ENCODE measurements at regions not wholly inside any gene's neighbourhood (a gene's known extent, or its start where the extent isn't known, plus 50 kb on each side); places are given as distances from the start of the nearest gene placed in this dataset.

DNA sequence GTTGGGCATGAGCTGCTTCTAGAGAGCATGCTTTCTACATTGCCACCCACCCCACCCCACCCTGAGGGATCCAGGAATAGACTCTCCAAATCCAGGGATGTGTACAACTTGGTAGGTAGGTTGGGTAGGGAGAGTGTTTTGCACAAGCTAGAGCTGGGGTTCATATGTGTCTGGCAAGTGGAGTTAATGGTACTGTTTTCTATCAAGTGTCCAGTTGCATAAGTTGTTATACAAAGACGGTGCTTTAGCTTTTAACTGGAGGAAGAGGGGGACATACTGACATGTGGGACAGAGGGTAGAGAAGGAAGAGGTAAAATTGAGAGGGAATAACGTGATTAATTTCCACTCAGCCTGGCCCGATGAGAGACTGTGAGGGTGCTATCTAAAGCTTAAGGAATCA, 51.0 kb upstream of the TNC start:
- no peaks in the 10 kb centered on the region for H3K4me1 ChIP-seq (ENCODE audit: control insufficient read depth in 2 of 2, insufficient read depth in 2 of 2, low read length in 1 of 2)
- no peaks in the 10 kb centered on the region for H3K27me3 ChIP-seq (ENCODE audit: control insufficient read depth in 1 of 2, insufficient read depth in 2 of 2, low read length in 2 of 2)
- H3K27ac ChIP-seq (ENCODE audit: low read depth in 2 of 2, low read length in 1 of 2) = no peak overlapping the region
- H3K4me3 ChIP-seq (ENCODE audit: low read depth in 1 of 2, low read length in 2 of 2) = no peak overlapping the region
- 84 to 88% methylated on average over 3 of the region's 3 CpGs for WGBS, 2 donors
- H3K36me3 ChIP-seq (ENCODE audit: control insufficient read depth in 2 of 2, insufficient read depth in 2 of 2, low read length in 1 of 2) = no peaks in the 10 kb centered on the region
- no peaks in the 10 kb centered on the region for H3K9me3 ChIP-seq (ENCODE audit: control insufficient read depth in 2 of 2, insufficient read depth in 1 of 2, low read depth in 1 of 2, low read length in 1 of 2)

GRCh38 chr9:115170358-115171073, 52.6 kb upstream of the TNC start:
- WGBS, 2 donors = 52 to 69% methylated on average over 5 of the region's 5 CpGs
- no peaks in the 10 kb centered on the region for H3K36me3 ChIP-seq (ENCODE audit: control insufficient read depth in 2 of 2, insufficient read depth in 2 of 2, low read length in 1 of 2)
- no peaks in the 10 kb centered on the region for H3K27me3 ChIP-seq (ENCODE audit: control insufficient read depth in 1 of 2, insufficient read depth in 2 of 2, low read length in 2 of 2)
- no peaks in the 10 kb centered on the region for H3K4me1 ChIP-seq (ENCODE audit: control insufficient read depth in 2 of 2, insufficient read depth in 2 of 2, low read length in 1 of 2)
- H3K4me3 ChIP-seq (ENCODE audit: low read depth in 1 of 2, low read length in 2 of 2) = no peak overlapping the region
- no peaks in the 10 kb centered on the region for H3K9me3 ChIP-seq (ENCODE audit: control insufficient read depth in 2 of 2, insufficient read depth in 1 of 2, low read depth in 1 of 2, low read length in 1 of 2)
- H3K27ac ChIP-seq (ENCODE audit: low read depth in 2 of 2, low read length in 1 of 2) = no peak overlapping the region

DNA sequence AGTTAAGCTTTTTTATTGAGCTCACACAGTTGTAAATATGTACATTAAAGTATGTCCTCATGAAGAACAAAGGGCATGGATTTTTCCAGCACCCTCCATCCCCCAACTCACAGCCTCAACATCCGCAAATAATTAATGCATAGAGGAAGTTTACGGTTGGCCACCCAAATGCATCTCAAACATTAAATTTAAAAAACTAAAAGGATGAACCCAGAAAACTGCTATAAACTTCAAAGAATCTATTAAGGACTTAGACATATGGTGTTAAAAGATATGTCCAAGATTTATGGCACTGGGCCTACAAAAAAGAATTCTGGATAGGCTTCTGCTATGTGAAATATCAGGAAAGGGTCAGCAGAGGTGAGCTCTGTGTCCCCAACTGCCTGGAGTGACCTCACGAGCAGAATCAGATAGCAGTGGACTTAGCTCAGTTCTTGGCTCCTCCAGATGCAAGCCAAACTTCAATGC, 54.0 kb upstream of the TNC start:
- H3K4me3 ChIP-seq (ENCODE audit: low read depth in 1 of 2, low read length in 2 of 2) = no peak overlapping the region
- H3K4me1 ChIP-seq (ENCODE audit: control insufficient read depth in 2 of 2, insufficient read depth in 2 of 2, low read length in 1 of 2) = no peaks in the 10 kb centered on the region
- no peak overlapping the region for H3K27ac ChIP-seq (ENCODE audit: low read depth in 2 of 2, low read length in 1 of 2)
- no peaks in the 10 kb centered on the region for H3K9me3 ChIP-seq (ENCODE audit: control insufficient read depth in 2 of 2, insufficient read depth in 1 of 2, low read depth in 1 of 2, low read length in 1 of 2)
- WGBS, 2 donors = 81 to 89% methylated on average over 3 of the region's 3 CpGs
- H3K27me3 ChIP-seq (ENCODE audit: control insufficient read depth in 1 of 2, insufficient read depth in 2 of 2, low read length in 2 of 2) = no peaks in the 10 kb centered on the region
- no peaks in the 10 kb centered on the region for H3K36me3 ChIP-seq (ENCODE audit: control insufficient read depth in 2 of 2, insufficient read depth in 2 of 2, low read length in 1 of 2)

DNA sequence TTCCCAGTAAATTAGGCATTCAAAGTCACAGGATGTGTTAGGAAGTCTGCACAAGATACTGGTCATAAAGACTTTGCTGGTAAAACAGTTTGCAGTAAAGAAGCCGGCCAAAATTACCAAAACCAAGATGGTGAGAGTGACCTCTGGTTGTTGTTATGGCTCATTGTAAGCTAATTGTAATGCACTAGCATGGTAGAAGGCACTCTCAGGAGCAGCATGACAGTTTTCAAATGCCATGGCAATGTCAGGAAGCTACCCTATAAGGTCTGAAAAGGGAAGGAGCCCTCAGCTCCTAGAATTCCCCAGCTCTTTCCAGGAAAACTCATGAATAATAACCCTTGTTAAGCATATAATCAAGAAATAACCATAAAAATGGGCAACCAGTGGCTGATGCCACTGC, 64.3 kb upstream of the TNC start:
- Histone ChIP-seq H3K27me3 (ENCODE audit: control insufficient read depth in 1 of 2, insufficient read depth in 2 of 2, low read length in 2 of 2) (no peaks in the 10 kb centered on the region), H3K9me3 (ENCODE audit: control insufficient read depth in 2 of 2, insufficient read depth in 1 of 2, low read depth in 1 of 2, low read length in 1 of 2) (no peaks in the 10 kb centered on the region), H3K36me3 (ENCODE audit: control insufficient read depth in 2 of 2, insufficient read depth in 2 of 2, low read length in 1 of 2) (no peaks in the 10 kb centered on the region), H3K27ac (ENCODE audit: low read depth in 2 of 2, low read length in 1 of 2) (no peak overlapping the region), H3K4me3 (ENCODE audit: low read depth in 1 of 2, low read length in 2 of 2) (no peak overlapping the region), H3K4me1 (ENCODE audit: control insufficient read depth in 2 of 2, insufficient read depth in 2 of 2, low read length in 1 of 2) (no peaks in the 10 kb centered on the region)
- WGBS, 2 donors = 88 to 93% methylated on average over 1 of the region's 1 CpG

DNA sequence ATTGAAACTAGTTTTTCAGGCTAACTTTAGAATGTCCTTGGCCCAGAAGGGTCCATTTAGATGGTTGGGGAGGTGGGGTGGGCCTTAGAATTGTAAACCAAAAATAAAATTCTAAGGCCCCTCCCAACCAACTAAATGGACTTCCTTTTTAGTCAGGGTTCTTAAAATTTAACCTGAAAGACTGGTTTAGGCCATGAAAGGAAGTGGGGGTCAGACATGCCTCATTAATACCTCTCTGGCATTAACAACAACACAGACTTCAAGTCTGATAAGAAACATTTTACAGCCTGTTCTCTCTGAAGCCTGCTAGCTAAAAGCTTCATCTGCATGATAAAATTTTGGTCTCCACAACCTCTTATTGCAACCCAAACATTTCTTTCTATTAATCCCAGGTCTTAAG, 65.5 kb upstream of the TNC start:
- Histone ChIP-seq H3K27me3 (ENCODE audit: control insufficient read depth in 1 of 2, insufficient read depth in 2 of 2, low read length in 2 of 2) (no peaks in the 10 kb centered on the region), H3K9me3 (ENCODE audit: control insufficient read depth in 2 of 2, insufficient read depth in 1 of 2, low read depth in 1 of 2, low read length in 1 of 2) (no peaks in the 10 kb centered on the region), H3K36me3 (ENCODE audit: control insufficient read depth in 2 of 2, insufficient read depth in 2 of 2, low read length in 1 of 2) (no peaks in the 10 kb centered on the region), H3K4me3 (ENCODE audit: low read depth in 1 of 2, low read length in 2 of 2) (no peak overlapping the region), H3K27ac (ENCODE audit: low read depth in 2 of 2, low read length in 1 of 2) (no peak overlapping the region), H3K4me1 (ENCODE audit: control insufficient read depth in 2 of 2, insufficient read depth in 2 of 2, low read length in 1 of 2) (no peaks in the 10 kb centered on the region)

DNA sequence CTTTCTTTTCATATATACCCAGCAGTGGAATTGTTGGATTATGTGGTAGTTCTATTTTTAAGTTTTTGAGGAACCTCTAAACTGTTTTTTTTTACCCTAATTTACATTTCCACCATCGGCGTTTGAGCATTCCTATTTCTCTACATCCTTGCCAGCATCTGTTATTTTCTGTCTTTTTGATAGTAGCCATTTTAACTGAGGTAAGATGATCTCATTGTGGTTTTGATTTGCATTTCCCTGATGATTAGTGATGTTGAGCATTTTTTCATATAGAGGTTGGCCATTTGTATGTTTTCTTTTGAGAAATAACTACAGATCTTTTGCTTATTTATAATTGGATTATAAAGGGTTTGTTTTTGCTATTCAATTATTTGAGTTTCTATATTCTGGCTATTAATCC, 71.7 kb upstream of the TNC start:
- Histone ChIP-seq H3K4me3 (ENCODE audit: low read depth in 1 of 2, low read length in 2 of 2) (no peak overlapping the region), H3K4me1 (ENCODE audit: control insufficient read depth in 2 of 2, insufficient read depth in 2 of 2, low read length in 1 of 2) (no peaks in the 10 kb centered on the region), H3K9me3 (ENCODE audit: control insufficient read depth in 2 of 2, insufficient read depth in 1 of 2, low read depth in 1 of 2, low read length in 1 of 2) (no peaks in the 10 kb centered on the region), H3K27me3 (ENCODE audit: control insufficient read depth in 1 of 2, insufficient read depth in 2 of 2, low read length in 2 of 2) (no peaks in the 10 kb centered on the region), H3K36me3 (ENCODE audit: control insufficient read depth in 2 of 2, insufficient read depth in 2 of 2, low read length in 1 of 2) (no peaks in the 10 kb centered on the region), H3K27ac (ENCODE audit: low read depth in 2 of 2, low read length in 1 of 2) (no peak overlapping the region)
- 89 to 91% methylated on average over 2 of the region's 2 CpGs for WGBS, 2 donors

- Histone ChIP-seq H3K36me3 (ENCODE audit: control insufficient read depth in 2 of 2, insufficient read depth in 2 of 2, low read length in 1 of 2) (no peaks in the 10 kb centered on the region), H3K27me3 (ENCODE audit: control insufficient read depth in 1 of 2, insufficient read depth in 2 of 2, low read length in 2 of 2) (no peaks in the 10 kb centered on the region), H3K4me3 (ENCODE audit: low read depth in 1 of 2, low read length in 2 of 2) (no peak overlapping the region), H3K9me3 (ENCODE audit: control insufficient read depth in 2 of 2, insufficient read depth in 1 of 2, low read depth in 1 of 2, low read length in 1 of 2) (no peaks in the 10 kb centered on the region), H3K4me1 (ENCODE audit: control insufficient read depth in 2 of 2, insufficient read depth in 2 of 2, low read length in 1 of 2) (no peaks in the 10 kb centered on the region), H3K27ac (ENCODE audit: low read depth in 2 of 2, low read length in 1 of 2) (no peak overlapping the region)
- 77 to 91% methylated on average over 3 of the region's 3 CpGs for WGBS, 2 donors
These were observed 73.7 kb upstream of the TNC start for GRCh38 chr9:115191667-115192066.

DNA sequence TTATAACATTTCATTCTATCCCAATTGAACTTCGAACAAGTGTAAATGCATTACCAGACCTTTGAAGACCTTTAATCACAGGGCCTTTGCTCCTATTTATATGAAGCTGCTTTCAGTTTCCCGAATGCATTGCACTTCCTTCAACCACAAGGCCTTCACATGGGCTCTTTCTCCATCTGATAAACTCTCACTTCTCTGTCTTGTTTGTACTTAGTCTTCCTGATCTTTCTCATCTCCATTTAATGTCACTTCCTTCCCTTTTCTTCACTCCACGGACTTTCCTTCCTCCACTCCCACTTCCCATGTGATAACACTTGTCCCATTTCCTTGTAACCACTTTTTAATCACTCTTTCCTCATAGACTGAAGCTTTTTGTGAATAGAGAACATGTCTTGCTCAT, 74.3 kb upstream of the TNC start:
- 49 to 50% methylated on average over 3 of the region's 3 CpGs for WGBS, 2 donors
- H3K4me1 ChIP-seq (ENCODE audit: control insufficient read depth in 2 of 2, insufficient read depth in 2 of 2, low read length in 1 of 2) = no peaks in the 10 kb centered on the region
- H3K36me3 ChIP-seq (ENCODE audit: control insufficient read depth in 2 of 2, insufficient read depth in 2 of 2, low read length in 1 of 2) = no peaks in the 10 kb centered on the region
- H3K9me3 ChIP-seq (ENCODE audit: control insufficient read depth in 2 of 2, insufficient read depth in 1 of 2, low read depth in 1 of 2, low read length in 1 of 2) = no peaks in the 10 kb centered on the region
- no peaks in the 10 kb centered on the region for H3K27me3 ChIP-seq (ENCODE audit: control insufficient read depth in 1 of 2, insufficient read depth in 2 of 2, low read length in 2 of 2)
- no peak overlapping the region for H3K27ac ChIP-seq (ENCODE audit: low read depth in 2 of 2, low read length in 1 of 2)
- no peak overlapping the region for H3K4me3 ChIP-seq (ENCODE audit: low read depth in 1 of 2, low read length in 2 of 2)

DNA sequence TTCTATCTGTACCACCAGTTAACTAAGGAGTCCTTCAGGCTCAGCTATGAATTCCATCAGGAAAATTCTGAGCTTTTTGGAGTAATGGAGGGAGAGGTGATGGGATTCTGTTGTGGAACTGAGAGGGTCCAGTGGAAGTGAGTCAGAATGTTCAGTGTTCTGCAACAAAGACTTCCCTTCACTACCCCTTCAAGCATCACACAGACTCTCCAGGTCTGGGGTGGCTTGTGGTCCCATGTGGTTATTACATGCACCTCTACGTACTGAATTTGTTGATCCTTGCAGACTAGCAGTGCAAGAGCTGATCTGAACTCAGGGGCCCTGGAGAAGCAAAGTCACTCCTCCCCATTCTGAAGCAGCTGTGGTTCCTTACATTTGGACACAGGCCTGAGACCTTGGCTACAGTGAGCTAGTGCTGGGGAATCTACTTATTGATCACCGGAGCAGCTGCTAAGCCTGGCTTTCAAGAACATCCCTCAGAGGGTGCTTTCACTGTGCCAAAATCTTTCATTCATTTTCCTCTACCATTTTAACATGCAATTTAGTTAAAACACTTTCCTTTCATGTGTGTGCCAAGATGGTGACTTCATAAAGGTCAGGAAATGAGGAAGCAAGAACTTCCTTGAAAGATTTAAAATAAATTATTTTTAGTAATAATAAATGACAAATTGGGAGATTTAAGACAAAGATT, 75.0 kb upstream of the TNC start:
- no peaks in the 10 kb centered on the region for H3K9me3 ChIP-seq (ENCODE audit: control insufficient read depth in 2 of 2, insufficient read depth in 1 of 2, low read depth in 1 of 2, low read length in 1 of 2)
- 58 to 69% methylated on average over 2 of the region's 2 CpGs for WGBS, 2 donors
- no peak overlapping the region for H3K27ac ChIP-seq (ENCODE audit: low read depth in 2 of 2, low read length in 1 of 2)
- no peaks in the 10 kb centered on the region for H3K27me3 ChIP-seq (ENCODE audit: control insufficient read depth in 1 of 2, insufficient read depth in 2 of 2, low read length in 2 of 2)
- no peaks in the 10 kb centered on the region for H3K36me3 ChIP-seq (ENCODE audit: control insufficient read depth in 2 of 2, insufficient read depth in 2 of 2, low read length in 1 of 2)
- no peaks in the 10 kb centered on the region for H3K4me1 ChIP-seq (ENCODE audit: control insufficient read depth in 2 of 2, insufficient read depth in 2 of 2, low read length in 1 of 2)
- no peak overlapping the region for H3K4me3 ChIP-seq (ENCODE audit: low read depth in 1 of 2, low read length in 2 of 2)

- no peaks in the 10 kb centered on the region for H3K4me1 ChIP-seq (ENCODE audit: control insufficient read depth in 2 of 2, insufficient read depth in 2 of 2, low read length in 1 of 2)
- no peaks in the 10 kb centered on the region for H3K9me3 ChIP-seq (ENCODE audit: control insufficient read depth in 2 of 2, insufficient read depth in 1 of 2, low read depth in 1 of 2, low read length in 1 of 2)
- no peaks in the 10 kb centered on the region for H3K36me3 ChIP-seq (ENCODE audit: control insufficient read depth in 2 of 2, insufficient read depth in 2 of 2, low read length in 1 of 2)
- H3K4me3 ChIP-seq (ENCODE audit: low read depth in 1 of 2, low read length in 2 of 2) = no peak overlapping the region
- no peak overlapping the region for H3K27ac ChIP-seq (ENCODE audit: low read depth in 2 of 2, low read length in 1 of 2)
- WGBS, 2 donors = 78 to 89% methylated on average over 4 of the region's 4 CpGs
- no peaks in the 10 kb centered on the region for H3K27me3 ChIP-seq (ENCODE audit: control insufficient read depth in 1 of 2, insufficient read depth in 2 of 2, low read length in 2 of 2)
These were observed 75.8 kb upstream of the TNC start for GRCh38 chr9:115193777-115194176.

Measured in esophagus (tissue), 2 donors.